Astrocyte (in vitro differentiated cells and primary cell): ENCODE measurements at regions not wholly inside any gene's neighbourhood (a gene's known extent, or its start where the extent isn't known, plus 50 kb on each side); places are given as distances from the start of the nearest gene placed in this dataset.

Source experiments
- DNase-seq: peaks from one replicate; pipeline ENCODE4 v3.0.0-alpha.2; 2010; ENCODE audit warnings: low read depth
- FAIRE-seq: peaks from 2 replicates; lab custom pipeline; 2011; peaks lifted over from hg19 to GRCh38; lab: Jason Lieb, UNC
- H2AFZ ChIP-seq: 2 replicates; pipeline ENCODE4 v1.6.0; 2012; ENCODE audit warnings: low read depth, low read length, inconsistent platforms
- H3K27ac ChIP-seq: 2 replicates; pipeline ENCODE4 v1.5.1; 2011; ENCODE audit warnings: low read depth, low read length, inconsistent platforms
- H3K27me3 ChIP-seq: 2 replicates; pipeline ENCODE4 v1.6.0; 2011; ENCODE audit warnings: low read length, inconsistent platforms; ENCODE audit not compliant: insufficient read depth
- H3K36me3 ChIP-seq: 2 replicates; pipeline ENCODE4 v1.5.1; 2011; ENCODE audit warnings: low read length, inconsistent platforms; ENCODE audit not compliant: insufficient read depth
- H3K4me1 ChIP-seq: 2 replicates; pipeline ENCODE4 v1.5.1; 2011; ENCODE audit warnings: low read length, inconsistent platforms; ENCODE audit not compliant: insufficient read depth
- H3K4me2 ChIP-seq: 2 replicates; pipeline ENCODE4 v1.6.0; 2012; ENCODE audit warnings: low read length, inconsistent platforms
- H3K4me3 ChIP-seq: 2 replicates; pipeline ENCODE4 v1.5.1; 2011; ENCODE audit warnings: low read depth, mild to moderate bottlenecking, low read length, inconsistent platforms; ENCODE audit not compliant: insufficient read depth
- H3K79me2 ChIP-seq: 2 replicates; pipeline ENCODE4 v1.6.0; 2012; ENCODE audit warnings: mild to moderate bottlenecking, low read length, inconsistent platforms; ENCODE audit not compliant: insufficient read depth
- H3K9ac ChIP-seq: 2 replicates; pipeline ENCODE4 v1.6.0; 2012; ENCODE audit warnings: mild to moderate bottlenecking, low read length, inconsistent platforms
- H3K9me3 ChIP-seq: 2 replicates; pipeline ENCODE4 v1.5.1; 2012; ENCODE audit warnings: low read depth, mild to moderate bottlenecking, low read length, inconsistent platforms; ENCODE audit not compliant: insufficient read depth
- H4K20me1 ChIP-seq: 2 replicates; pipeline ENCODE4 v1.6.0; 2012; ENCODE audit warnings: low read length, inconsistent platforms; ENCODE audit not compliant: insufficient read depth
- H3K27ac Mint-ChIP-seq: one replicate; pipeline ENCODE4 v1.8.0; 2021; ENCODE audit warnings: mild to moderate bottlenecking, mixed read lengths; ENCODE audit not compliant: unreplicated experiment
- H3K27me3 Mint-ChIP-seq: one replicate; pipeline ENCODE4 v1.8.0; 2021; ENCODE audit warnings: low read depth, mixed read lengths; ENCODE audit not compliant: unreplicated experiment
- H3K36me3 Mint-ChIP-seq: one replicate; pipeline ENCODE4 v1.8.0; 2021; ENCODE audit warnings: low read depth, mixed read lengths; ENCODE audit not compliant: unreplicated experiment
- H3K4me1 Mint-ChIP-seq: one replicate; pipeline ENCODE4 v1.8.0; 2021; ENCODE audit warnings: low read depth, mixed read lengths; ENCODE audit not compliant: unreplicated experiment
- H3K4me3 Mint-ChIP-seq: one replicate; pipeline ENCODE4 v1.8.0; 2021; ENCODE audit warnings: mild to moderate bottlenecking, moderate library complexity, mixed read lengths; ENCODE audit not compliant: unreplicated experiment
- H3K9me3 Mint-ChIP-seq: one replicate; pipeline ENCODE4 v1.8.0; 2021; ENCODE audit warnings: mild to moderate bottlenecking, mixed read lengths; ENCODE audit not compliant: unreplicated experiment
- CTCF ChIP-seq: IDR thresholded peaks from 2 replicates; pipeline ENCODE4 v1.5.1; 2011; ENCODE audit warnings: low read depth, mild to moderate bottlenecking, inconsistent platforms, low read length, moderate library complexity; ENCODE audit not compliant: insufficient read depth
- EZH2 ChIP-seq: IDR thresholded peaks from 2 replicates; pipeline ENCODE4 v1.6.1; 2012; ENCODE audit warnings: mild to moderate bottlenecking, low read length, inconsistent platforms; ENCODE audit not compliant: insufficient read depth

- peak; percentile 31 for DNase-seq
- no peak overlapping the region for H3K27ac Mint-ChIP-seq
These were observed 103.6 kb downstream of the UCHL1 start for GRCh38 chr4:41360214-41360920.

GRCh38 chr4:41360921-41361793 lies 104.4 kb downstream of the UCHL1 start:
- FAIRE-seq (no peak), DNase-seq (no peak)
- peak overlapping the region; percentile 88 for H2AFZ ChIP-seq
- H3K9me3 Mint-ChIP-seq: no peaks in the 10 kb centered on the region
- H3K4me3 Mint-ChIP-seq: peak overlapping the region; percentile 80
- peaks cover 7% of the 10 kb centered on the region for H3K4me1 Mint-ChIP-seq
- peak overlapping the region; percentile 68 for H3K27ac Mint-ChIP-seq
- H3K4me1 ChIP-seq: peaks cover 12% of the 10 kb centered on the region
- peak overlapping the region; percentile 56 for H3K4me3 ChIP-seq
- no peaks in the 10 kb centered on the region for H3K36me3 Mint-ChIP-seq
- TF ChIP-seq CTCF (no peak), EZH2 (no peak)
- no peak overlapping the region for H3K27ac ChIP-seq
- peak overlapping the region; percentile 49 for H3K9ac ChIP-seq
- peaks cover 37% of the 10 kb centered on the region for H3K27me3 ChIP-seq
- peaks cover 25% of the 10 kb centered on the region for H3K27me3 Mint-ChIP-seq
- H4K20me1 ChIP-seq: no peaks in the 10 kb centered on the region
- H3K9me3 ChIP-seq: no peaks in the 10 kb centered on the region
- H3K4me2 ChIP-seq: peak overlapping the region; percentile 91
- no peaks in the 10 kb centered on the region for H3K79me2 ChIP-seq
- H3K36me3 ChIP-seq: no peaks in the 10 kb centered on the region

More at GRCh38 chr4:41360214-41360920, 103.6 kb downstream of the UCHL1 start:
- Histone ChIP-seq H3K79me2 (no peaks in the 10 kb centered on the region), H3K4me3 (peak overlapping the region; percentile 56), H3K9me3 (no peaks in the 10 kb centered on the region), H3K27me3 (peaks cover 35% of the 10 kb centered on the region), H3K36me3 (no peaks in the 10 kb centered on the region), H3K27ac (no peak overlapping the region), H2AFZ (peak overlapping the region; percentile 88), H4K20me1 (no peaks in the 10 kb centered on the region), H3K4me1 (peaks cover 12% of the 10 kb centered on the region), H3K4me2 (peak overlapping the region; percentile 91), H3K9ac (peak overlapping the region; percentile 49)
- no peak for FAIRE-seq
- Mint-ChIP-seq H3K27me3 (peaks cover 25% of the 10 kb centered on the region), H3K4me1 (peaks cover 7% of the 10 kb centered on the region), H3K36me3 (no peaks in the 10 kb centered on the region), H3K9me3 (no peaks in the 10 kb centered on the region), H3K4me3 (peak overlapping the region; percentile 67)
- TF ChIP-seq CTCF (no peak), EZH2 (no peak)
